A204.1 (cell line): ENCODE measurements at regions not wholly inside any gene's neighbourhood (a gene's known extent, or its start where the extent isn't known, plus 50 kb on each side); places are given as distances from the start of the nearest gene placed in this dataset.

Experiments used
- FAIRE-seq: peaks from 2 replicates; lab custom pipeline; 2012; peaks lifted over from hg19 to GRCh38; lab: Jason Lieb, UNC

- FAIRE-seq = no peak
Observed at GRCh38 chr12:85639834-85640233, 196.4 kb downstream of the RASSF9 start.

- FAIRE-seq = no peak
Observed at GRCh38 chr12:85641796-85642195, 194.4 kb downstream of the RASSF9 start.

GRCh38 chr12:85642288-85642687, 193.9 kb downstream of the RASSF9 start:
- FAIRE-seq = no peak

- FAIRE-seq = no peak
Observed at GRCh38 chr12:85642808-85643207, 193.4 kb downstream of the RASSF9 start.

GRCh38 chr12:85644508-85644907, 191.7 kb downstream of the RASSF9 start:
- FAIRE-seq = no peak

GRCh38 chr12:85653731-85654455, 182.3 kb downstream of the RASSF9 start:
- FAIRE-seq = no peak

GRCh38 chr12:85654456-85654840, 181.8 kb downstream of the RASSF9 start:
- FAIRE-seq = no peak

- FAIRE-seq = no peak
Observed at GRCh38 chr12:85656561-85656960, 179.6 kb downstream of the RASSF9 start.

- no peak for FAIRE-seq
Observed at GRCh38 chr12:85657251-85657650, 179.0 kb downstream of the RASSF9 start.

- no peak for FAIRE-seq
Observed at GRCh38 chr12:85657836-85658630, 178.2 kb downstream of the RASSF9 start.

GRCh38 chr12:85659754-85660530, 176.3 kb downstream of the RASSF9 start:
- no peak for FAIRE-seq

GRCh38 chr12:85661461-85662206, 174.6 kb downstream of the RASSF9 start:
- FAIRE-seq = no peak

- no peak for FAIRE-seq
Observed at GRCh38 chr12:85662207-85662602, 174.0 kb downstream of the RASSF9 start.

GRCh38 chr12:85663631-85664030, 172.6 kb downstream of the RASSF9 start:
- no peak for FAIRE-seq

- peak; percentile 81 for FAIRE-seq
Observed at GRCh38 chr12:85664429-85664828, 171.8 kb downstream of the RASSF9 start.

GRCh38 chr12:85669911-85670310, 166.3 kb downstream of the RASSF9 start:
- FAIRE-seq = no peak

GRCh38 chr12:85672436-85672835, 163.8 kb downstream of the RASSF9 start:
- no peak for FAIRE-seq

- no peak for FAIRE-seq
Observed at GRCh38 chr12:85673921-85674420, 162.2 kb downstream of the RASSF9 start.

- FAIRE-seq = no peak
Observed at GRCh38 chr12:85676816-85677749, 159.1 kb downstream of the RASSF9 start.

- no peak for FAIRE-seq
Observed at GRCh38 chr12:85679296-85679695, 156.9 kb downstream of the RASSF9 start.

GRCh38 chr12:85680881-85681280, 155.3 kb downstream of the RASSF9 start:
- no peak for FAIRE-seq
